Stimulated activated CD4-positive, alpha-beta T cell treated with anti-CD3 and anti-CD28 coated beads, Interleukin-4, amount 100 ng/mL, for 4 hours (primary cell): ENCODE measurements at regions not wholly inside any gene's neighbourhood (a gene's known extent, or its start where the extent isn't known, plus 50 kb on each side); places are given as distances from the start of the nearest gene placed in this dataset.
"Not testable (repeated sequence)": the region's sequence is repeated elsewhere in the genome, so short reads cannot be mapped to it uniquely, and the experiment has no call there.

Source experiments
- DNase-seq, 2 experiments: peaks; one replicate each; pipeline ENCODE4 v3.0.0-alpha.2; 2020

DNA sequence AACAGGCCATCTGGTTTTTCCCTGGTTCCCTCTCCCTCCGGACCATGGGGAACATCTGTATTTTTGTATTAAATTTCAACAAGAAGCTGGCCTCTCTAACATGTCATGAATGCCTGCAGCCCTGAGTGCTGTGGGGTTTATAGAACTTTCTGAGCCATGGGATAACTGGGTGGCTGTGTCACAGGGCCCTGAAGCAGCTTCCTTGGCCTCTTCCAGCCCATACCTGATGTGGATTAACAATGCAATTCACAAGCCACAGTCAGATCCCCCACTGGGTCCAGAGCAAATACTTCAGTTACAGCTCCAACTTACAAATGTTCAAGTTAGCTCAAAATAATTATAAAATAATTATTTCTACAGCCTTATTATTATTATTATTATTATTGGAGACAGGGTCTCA is 307.8 kb upstream of the CELF4 start:
- no peak for DNase-seq

DNA sequence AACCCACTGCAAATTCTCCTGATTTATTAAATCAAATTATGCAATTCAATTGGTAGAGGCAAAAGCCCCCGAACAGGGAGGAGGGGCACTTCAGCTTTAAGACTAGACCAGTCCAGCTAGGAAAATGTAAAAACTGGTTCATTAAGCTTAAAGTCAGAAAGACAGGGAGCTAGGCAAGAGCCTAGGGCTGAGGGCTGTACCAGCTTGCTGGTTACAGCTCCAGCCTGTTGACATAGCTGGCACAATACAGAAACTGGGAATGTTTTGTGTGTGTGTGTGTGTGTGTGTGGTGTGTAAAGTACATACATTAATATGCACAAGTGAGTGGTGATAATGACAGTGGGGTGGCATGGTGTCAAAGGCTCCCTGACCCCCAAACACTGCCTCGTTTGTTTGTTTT is 307.0 kb upstream of the CELF4 start:
- DNase-seq = no peak

DNA sequence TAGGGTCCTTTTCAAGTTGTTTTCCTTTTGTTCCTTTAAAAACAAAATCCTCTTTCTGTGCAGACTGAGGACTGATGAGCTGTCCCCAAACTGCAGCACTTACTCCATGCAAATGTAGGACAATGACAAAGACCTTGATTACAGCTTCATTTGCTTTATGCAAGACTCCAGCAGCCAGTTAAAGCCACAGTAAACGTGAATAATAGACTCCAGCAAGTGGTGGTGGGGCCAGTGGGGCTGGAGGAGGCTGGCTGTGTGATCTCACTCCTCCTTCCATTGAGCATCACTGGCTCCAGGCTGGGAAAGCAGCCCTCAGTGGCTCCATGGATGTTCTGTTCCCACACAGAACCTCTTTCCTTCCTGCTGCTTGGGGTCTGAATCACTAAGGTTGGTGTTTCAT is 306.0 kb upstream of the CELF4 start:
- no peak for DNase-seq

DNA sequence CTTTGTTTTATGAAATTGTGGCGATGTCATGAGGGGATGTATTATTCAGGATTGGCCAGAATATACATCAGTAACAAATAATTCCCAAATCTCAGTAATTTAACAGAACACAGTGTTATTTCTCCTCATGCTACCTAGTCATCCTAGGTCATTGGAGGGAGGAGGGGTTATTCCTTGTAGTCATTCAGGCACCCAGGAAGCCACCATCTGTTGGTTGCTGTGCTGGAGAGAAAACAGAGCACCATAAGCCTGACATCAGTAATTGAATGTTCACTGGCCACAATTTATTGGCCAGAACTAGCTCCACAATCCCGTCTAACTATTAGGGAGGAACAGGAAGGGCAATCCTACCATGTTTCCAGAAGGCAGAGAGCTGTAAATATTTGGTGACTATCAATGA is 303.5 kb upstream of the CELF4 start:
- DNase-seq = no peak

DNA sequence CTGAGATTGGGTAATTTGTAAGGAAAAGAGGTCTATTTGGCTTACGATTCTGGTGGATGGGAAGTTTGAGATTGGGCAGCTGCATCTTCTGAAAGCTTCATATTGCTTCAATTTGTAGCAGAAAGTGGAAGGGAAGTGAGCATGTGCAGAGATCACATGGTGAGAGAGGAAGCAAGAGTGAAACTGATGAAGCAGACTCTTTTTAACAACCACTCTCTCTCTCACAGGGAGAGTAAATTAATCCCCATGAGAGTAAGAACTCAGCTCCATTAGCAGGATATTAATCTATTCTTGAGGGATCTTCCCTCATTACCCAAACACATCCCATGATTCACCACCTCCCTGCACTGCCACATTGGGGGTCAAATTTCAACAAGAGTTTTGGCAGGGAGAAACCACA is 298.5 kb upstream of the CELF4 start:
- DNase-seq = no peak

DNA sequence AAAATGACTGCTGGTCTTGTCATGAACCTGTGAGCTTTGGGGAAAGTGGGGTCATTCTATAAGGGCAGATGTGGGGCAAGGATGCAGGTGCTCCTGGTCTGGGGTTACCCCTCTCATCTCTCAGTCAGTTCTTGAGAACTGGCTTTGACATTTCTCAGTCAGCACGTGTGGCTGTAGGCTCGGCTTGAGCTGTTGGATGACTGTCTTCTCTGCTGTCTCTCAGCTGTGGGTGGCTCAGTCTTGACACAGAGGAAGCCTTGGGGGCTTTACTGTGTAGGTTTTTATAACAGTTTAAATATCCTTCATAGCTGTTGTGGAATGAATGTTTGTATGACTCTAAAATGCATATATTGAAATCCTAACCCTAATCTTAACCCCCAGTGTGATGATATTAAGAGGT is 296.4 kb upstream of the CELF4 start:
- no peak for DNase-seq

DNA sequence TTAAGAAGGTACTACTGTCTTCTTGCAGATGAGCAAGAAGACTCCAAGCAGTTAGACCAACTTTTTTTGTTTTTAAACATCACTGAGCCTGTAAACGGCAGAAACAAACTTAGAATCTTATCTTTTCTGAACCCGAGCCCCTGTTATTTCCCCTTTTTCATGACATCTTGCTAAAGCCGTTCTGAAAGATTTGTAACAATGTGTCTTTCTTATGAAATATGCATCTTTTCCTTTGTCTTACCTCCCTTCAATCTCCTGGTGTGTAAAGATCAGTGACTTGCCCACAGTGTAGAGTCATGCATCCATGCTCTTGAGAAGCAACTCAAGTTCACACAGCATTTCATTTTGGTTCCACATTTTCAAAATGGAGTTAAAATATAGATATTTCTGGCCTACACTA is 288.8 kb upstream of the CELF4 start:
- DNase-seq = no peak

DNA sequence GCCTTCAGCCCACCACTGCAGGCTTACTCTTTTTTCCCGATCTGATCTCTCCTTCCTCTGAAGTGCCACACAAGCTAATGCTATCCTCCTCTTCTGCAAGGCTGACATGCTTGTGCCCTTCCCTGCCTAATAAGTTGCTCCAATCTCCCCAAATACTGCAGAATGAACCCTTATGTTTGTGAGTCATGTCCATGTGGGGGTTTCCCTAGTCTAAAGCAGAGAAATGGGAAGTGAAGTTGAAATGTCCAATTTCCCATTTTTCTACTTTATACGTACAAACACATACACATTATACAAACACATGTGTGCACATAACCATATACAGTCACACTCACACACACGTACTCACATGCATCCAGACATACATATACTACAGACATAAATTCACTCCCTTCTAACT is 288.1 kb upstream of the CELF4 start:
- no peak for DNase-seq

DNA sequence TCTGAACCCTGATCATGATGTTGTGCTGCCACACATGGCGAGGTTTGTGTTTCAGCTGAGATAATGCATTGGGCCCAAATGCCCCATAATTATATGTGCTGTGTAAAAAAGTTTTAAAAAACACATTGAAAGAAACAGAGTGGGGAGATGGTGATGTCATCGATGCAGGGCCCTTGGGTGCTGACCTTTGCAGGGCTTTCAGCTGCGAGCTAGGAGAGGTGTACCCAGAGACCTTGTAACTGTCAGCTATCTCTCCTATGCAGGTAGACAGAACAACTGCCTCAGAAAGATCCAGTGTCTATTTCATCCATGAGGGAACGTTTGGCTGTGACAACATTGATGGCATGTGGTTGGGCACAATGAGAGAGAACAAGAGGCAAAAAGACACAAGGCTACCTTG is 286.9 kb upstream of the CELF4 start:
- no peak for DNase-seq

DNA sequence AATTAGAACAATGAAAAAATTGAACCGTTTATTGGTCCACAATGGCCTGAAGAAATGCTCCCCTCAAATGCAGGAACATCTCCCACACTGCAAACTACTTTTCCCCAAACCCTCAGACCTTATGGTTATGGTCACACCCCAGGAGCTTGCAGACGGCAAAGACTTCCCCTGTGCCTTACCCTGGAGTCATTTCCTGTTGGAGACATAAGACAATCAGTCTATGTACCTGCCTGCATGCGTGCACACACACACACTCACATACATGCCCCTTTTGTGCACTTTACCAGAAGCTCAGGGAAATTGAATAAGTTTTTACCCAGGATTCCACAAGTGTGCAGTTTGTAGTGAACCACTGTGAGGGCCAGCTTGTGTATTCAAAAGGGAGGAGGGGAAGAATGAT is 281.9 kb upstream of the CELF4 start:
- DNase-seq = no peak

DNA sequence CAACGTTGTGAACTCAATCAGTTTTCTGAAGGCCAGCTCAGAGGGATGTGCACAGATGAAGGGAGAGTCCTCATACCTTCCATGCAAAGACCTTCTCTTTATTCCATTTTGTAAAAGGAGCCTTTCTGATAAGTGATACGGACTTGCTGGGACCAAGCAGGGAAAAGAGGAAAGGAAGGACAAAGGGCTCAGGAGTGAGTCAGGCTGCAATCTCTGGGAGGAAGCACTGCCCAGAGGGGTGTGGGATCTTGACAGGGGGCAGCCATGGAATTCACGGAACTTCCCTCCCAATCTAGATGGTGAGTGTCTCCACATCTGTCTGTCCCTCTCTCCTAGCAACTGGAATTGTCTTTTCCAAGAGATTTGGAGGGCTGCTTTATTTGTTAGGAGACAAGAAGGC is 281.4 kb upstream of the CELF4 start:
- no peak for DNase-seq

DNA sequence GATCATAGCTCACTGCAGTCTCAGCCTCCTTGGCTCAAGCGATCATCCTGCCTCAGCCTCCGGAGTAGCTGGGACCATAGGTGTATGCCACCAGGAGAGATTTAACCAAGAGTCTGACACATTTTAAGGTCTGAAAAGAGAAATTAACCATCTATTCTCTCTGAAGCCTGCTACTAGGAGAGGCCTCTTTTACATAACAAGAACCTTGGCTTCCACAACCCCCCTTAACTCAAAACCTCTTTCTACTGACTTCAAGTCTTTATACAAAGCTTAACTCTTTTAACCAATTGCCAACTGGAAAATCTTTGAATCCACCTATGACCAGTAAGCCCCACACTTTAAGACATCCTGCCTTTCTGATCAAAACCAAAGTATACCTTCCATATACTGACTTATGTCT is 279.9 kb upstream of the CELF4 start:
- no peak for DNase-seq

DNA sequence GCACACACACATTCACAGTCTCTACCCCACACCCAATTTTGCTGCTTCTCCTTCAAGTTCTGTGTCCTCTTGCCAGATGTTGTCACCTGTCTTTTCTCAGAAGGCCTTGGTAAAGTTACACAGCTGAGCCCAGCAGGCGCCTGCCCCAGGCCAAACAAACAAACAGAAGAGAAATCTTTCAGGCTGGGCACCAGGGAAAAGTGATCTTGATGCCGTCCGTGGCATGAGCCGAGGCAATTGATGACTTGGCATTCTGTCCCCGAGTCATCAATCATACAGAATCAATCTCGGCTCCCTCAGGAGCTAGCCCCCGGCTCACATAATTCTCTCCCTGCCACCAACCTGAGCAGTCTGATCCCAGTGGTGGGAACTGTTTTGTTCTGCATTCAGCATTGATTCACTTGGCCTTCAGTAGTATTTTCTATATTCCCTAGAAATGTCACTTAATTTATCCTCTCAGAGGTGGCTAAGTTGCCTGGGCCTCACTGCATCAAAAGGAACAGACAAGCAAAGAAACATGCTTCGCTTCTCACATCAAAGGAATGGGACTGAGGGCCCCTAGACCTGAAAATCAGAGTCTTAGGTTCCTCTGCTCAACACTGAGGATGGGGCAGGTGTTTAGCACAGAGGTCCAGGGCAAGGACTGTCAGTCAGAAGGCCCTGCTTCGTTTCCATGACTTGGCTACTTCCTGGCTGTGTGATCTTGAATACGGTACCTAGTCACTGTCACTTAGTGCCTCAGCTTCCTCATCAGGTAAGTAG is 278.8 kb upstream of the CELF4 start:
- DNase-seq = no peak

DNA sequence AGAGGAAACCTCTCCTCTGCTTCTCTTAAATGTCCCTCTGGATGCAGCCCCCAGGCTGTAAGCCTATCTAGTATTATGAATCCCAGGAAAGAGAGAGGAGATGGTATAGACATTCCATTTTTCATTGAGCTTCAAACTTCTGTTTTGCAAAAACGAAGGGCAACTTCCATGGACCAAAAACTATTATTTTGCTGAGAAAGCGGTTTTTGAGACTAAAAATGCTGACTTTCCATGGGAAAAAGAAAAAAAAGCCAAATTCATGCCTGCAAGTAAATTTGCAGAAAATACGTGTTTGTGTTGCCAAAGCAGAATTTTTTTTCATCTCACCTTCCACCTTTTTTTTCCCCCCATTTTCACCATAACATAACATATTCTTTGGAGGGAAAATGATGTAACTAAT is 272.5 kb upstream of the CELF4 start:
- DNase-seq = no peak

DNA sequence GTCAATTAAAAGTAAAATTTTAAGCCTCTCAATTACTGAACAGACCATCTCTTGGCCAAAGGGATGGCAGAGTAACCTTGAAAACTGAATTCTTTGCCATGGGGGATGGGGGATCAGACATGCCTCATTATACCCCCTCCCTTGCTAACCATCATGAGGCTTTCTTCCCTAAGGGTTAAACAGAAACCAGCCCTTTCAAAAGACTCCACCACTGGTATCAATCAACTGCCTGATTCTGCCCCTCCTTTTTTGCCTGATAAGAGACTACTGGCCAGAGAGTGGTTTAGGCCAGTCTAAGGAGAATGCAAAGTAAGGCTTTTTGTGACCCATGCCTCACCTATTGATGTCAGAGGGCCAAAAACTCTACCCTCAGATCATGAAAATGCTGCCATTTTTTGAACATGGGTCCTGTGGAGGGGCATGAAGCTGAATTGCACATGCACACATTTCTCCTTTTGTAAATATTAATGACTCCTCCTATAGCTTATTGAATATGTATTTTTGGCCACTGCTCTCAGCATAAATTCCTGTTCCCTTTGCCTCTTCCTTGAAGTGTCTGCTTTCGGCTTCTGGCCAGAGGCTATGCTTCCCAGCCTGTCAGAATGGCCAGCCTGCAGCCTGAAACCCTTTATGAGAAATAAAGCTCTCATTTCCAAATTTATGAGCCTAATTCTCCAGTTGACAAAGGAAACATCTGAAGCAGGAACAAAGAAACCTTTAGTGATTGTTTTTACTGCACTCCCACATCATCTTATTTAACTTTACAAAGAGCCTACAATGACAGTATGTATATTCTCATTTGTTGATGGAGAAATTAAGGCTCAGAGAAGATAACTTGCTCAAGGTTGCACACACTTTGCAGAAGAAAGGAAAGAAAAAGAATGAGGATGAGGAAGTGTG is 270.7 kb upstream of the CELF4 start:
- DNase-seq = no peak

DNA sequence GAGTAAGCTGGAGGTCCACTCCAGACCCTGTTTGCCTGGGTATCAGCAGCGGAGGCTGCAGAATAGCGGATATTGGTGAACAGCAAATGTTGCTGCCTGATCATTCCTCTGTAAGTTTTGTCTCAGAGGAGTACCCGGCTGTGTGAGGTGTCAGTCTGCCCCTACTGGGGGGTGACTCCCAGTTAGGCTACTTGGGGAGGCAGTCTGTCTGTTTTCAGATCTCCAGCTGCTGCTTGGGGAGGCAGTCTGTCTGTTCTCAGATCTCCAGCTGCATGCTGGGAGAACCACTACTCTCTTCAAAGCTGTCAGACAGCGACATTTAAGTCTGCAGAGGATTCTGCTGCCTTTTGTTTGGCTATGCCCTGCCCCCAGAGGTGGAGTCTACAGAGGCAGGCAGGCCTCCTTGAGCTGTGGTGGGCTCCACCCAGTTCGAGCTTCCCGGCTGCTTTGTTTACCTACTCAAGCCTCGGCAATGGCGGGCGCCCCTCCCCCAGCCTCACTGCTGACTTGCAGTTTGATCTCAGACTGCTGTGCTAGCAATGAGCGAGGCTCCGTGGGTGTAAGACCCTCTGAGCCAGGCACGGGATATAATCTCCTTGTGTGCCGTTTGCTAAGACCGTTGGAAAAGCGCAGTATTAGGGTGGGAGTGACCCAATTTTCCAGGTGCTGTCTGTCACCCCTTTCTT is 266.6 kb upstream of the CELF4 start:
- DNase-seq = not testable (repeated sequence)

DNA sequence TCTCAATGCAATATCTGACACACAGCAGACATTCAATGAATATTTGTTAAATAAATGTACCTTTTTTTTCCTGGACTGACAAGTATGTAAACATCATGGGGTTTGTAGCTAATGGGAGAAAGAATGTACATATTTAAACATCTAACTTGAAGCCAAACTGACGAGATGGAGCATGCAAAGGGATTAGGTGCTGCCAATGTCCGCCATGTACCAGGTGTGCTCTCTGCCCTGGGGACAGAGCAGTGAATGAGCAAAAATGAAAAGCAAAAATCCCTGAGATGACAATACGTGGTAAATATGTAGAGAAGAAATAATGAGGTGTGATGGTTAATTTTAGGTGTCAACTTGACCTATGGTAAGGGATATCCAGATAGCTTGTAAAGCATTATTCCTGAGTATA is 247.4 kb upstream of the CELF4 start:
- no peak for DNase-seq

DNA sequence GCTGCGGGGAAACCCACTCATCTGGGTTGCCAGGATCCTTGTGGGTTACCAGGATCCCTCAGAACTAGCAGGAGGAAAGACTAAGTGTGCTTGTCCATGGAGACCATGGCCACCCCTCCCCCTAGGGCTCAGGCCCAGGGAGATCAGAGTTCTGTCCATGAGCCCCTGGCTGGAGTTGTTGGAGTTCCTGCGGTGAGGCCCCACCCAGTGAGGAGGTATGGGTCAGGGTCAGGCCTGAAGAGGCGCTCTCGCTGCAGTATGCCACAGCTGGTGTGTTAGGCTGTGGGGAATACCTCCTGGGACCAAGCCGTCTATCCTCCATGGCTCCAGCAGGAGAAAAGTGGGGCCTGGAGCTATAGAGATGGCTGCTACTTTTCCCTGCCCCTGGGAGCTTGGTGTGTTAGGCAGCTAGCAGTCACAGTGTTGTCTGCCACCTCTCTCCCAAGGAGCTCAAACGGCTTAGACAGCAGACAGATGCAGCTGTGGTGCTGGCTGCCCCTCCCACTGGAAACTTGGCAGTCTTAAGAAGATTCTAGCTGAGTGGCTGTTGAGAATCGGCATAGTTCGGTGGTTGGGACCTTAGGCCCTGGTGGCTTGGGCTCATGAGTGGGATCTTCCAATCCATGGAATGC is 240.3 kb upstream of the CELF4 start:
- DNase-seq = no peak

DNA sequence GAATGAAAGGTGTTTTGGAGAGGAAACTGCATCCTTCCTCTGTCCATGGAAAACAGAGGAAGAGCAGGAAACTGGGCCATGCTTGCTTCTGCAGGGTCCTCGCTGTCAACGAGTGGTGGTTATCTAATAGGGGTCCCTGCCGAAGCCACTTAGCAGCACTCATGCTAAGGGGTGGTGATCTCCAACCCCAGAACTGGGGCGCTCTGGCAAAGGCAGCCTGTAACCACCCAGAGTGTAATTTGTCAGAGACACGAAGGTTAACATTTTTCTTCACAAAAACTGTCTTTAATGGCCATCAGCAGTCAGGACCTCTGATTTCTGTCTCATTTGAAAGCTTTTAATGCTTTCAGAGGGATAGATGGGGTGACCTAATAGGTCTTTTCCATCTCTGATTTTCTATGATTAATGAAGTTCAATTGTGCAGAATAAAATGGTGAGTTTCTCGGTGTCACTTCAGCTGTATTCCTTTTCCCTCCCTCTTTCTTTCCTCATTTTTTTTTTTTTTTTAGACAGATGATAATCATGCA is 231.3 kb upstream of the CELF4 start:
- no peak for DNase-seq

DNA sequence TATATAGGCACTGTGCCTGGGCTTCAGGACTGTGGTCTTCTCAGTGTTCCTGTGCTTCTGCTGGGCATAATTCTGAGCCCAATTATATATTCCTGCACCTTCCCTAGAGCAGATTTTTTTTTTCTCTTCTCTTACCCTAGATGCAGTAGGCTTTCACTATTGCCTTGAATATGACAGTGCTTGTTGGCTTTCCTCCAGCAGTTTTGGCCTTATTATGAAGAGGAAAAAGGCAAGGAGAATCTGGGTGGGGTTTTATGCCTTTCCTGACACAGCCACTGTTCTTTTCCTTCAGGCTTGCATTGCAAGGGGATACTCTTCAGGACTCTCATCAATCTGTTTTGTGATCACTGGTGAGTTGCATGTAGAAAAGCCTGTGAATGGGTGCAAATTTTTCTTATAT is 221.9 kb upstream of the CELF4 start:
- no peak for DNase-seq

DNA sequence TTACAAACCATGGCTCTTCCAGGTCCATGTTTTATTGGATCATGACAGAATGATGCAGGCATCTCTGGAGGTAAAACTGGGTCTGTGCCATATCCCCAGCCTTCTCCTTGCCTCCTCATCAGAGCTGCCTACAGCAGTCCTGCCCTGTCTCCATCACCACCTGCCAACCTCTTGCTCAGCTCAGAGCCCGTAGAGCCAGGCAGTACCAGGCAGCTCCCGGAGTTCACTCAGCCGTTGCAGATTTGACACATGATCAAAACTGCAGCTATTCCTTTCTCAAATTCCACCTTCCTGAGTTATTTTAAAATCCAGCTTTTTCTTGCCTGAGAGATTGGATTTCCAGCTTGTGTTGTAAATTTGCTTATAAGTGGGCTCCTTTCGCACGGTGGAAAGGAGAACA is 218.2 kb upstream of the CELF4 start:
- DNase-seq = no peak

DNA sequence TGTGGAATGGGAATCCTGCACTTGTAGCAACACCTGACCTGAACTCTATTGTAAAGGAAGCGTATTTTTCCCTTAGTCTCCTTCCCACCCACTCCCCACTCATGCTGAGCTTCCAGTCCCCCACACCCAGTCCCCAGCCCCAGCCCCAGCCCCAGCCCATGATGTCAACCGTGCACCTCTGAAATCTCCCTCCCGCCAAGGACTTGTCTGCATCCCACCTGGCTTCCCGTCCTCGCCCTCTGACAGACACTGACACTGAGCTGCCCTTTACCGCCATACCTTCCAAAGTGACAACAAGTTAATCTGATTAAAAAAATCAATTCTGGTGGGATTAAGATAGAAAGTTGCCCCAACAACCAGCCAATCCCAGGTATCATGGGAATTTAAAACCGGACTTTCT is 213.6 kb upstream of the CELF4 start:
- DNase-seq = no peak
